ENCODE measurements at regions not wholly inside any gene's neighbourhood (a gene's known extent, or its start where the extent isn't known, plus 50 kb on each side); places are given as distances from the start of the nearest gene placed in this dataset.

DNA sequence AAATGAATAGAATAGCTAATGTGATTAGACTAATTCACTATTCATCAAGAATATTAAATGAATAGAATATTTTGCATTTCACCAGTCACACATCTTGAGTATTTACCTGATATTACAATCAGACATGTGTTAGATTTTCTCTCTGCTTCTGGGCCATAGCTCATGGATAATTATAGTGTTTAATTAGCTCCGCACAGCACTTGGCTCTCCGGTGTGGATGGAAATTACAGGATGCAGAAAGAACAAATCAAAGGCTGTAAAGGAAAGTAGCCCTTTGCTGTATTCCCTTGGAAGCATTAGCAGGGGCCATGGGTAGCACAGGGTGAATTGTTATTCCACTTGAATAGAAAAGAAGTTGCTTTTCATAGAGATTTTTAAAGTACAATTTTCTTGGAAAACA lies 320.3 kb upstream of the SORL1-AS1 start:
- TF ChIP-seq, protein P1, sequence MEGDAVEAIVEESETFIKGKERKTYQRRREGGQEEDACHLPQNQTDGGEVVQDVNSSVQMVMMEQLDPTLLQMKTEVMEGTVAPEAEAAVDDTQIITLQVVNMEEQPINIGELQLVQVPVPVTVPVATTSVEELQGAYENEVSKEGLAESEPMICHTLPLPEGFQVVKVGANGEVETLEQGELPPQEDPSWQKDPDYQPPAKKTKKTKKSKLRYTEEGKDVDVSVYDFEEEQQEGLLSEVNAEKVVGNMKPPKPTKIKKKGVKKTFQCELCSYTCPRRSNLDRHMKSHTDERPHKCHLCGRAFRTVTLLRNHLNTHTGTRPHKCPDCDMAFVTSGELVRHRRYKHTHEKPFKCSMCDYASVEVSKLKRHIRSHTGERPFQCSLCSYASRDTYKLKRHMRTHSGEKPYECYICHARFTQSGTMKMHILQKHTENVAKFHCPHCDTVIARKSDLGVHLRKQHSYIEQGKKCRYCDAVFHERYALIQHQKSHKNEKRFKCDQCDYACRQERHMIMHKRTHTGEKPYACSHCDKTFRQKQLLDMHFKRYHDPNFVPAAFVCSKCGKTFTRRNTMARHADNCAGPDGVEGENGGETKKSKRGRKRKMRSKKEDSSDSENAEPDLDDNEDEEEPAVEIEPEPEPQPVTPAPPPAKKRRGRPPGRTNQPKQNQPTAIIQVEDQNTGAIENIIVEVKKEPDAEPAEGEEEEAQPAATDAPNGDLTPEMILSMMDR (IDR thresholded peaks at IDR 0.05; ENCODE audit: control extremely low read depth, extremely low read depth): no peak
- Histone ChIP-seq H3K4me3 (no peak overlapping the region), H3K27me3 (ENCODE audit: control insufficient read depth in 3 of 3, insufficient read depth in 3 of 3, low read length in 2 of 3) (no peaks in the 10 kb centered on the region), H3K27ac (ENCODE audit: low read depth in 1 of 2, low read length in 1 of 2) (no peak overlapping the region), H3K9ac (ENCODE audit: insufficient read depth in 1 of 2, low read length in 2 of 2) (no peak overlapping the region), H3K36me3 (ENCODE audit: control insufficient read depth in 4 of 4, insufficient read depth in 4 of 4, low read length in 4 of 4) (no peaks in the 10 kb centered on the region), H3K4me1 (ENCODE audit: control insufficient read depth in 5 of 5, insufficient read depth in 5 of 5, low read length in 5 of 5) (peaks cover 0 to 6% (median 0%) of the 10 kb centered on the region in 5 donors), H3K9me3 (ENCODE audit: control insufficient read depth in 4 of 4, insufficient read depth in 3 of 4, low read length in 3 of 4) (no peaks in the 10 kb centered on the region)
- 87 to 94% methylated on average over 2 of the region's 2 CpGs for WGBS, 2 donors
- DNase-seq (no peak), ATAC-seq (ENCODE audit: insufficient read depth, low FRiP score) (no peak)

DNA sequence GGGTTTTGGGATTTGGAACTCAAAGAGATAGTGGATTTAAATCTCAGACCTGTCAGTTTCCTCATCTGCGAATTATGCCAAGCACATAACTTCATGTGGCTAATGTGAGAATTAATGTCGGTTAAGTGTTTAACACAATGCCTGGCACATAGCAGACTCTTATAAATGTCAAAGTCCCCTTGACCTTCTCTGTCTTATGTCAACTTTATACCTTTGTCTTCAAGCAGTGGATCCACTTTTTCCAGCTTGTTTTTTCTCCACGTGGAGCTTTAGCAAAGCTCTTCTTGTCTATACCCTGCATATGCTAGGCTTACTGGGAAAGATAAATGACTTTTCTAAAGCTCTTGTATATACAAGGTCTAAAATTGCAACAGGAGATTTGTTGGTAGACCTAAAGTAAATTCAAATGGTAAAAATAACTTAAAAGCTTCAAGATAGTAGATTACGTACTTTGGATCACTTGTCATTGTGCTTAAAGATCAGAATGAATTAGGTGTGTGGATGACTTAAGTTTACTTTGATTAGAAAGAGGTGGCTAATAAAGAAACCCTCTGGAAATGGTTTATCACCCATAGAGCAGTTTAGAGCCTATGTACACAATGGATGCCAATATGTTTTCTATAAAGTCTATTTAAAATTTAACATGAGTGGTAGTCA lies 318.3 kb upstream of the SORL1-AS1 start:
- H3K36me3 ChIP-seq (ENCODE audit: control insufficient read depth in 4 of 4, insufficient read depth in 4 of 4, low read length in 4 of 4): no peaks in the 10 kb centered on the region
- H3K9me3 ChIP-seq (ENCODE audit: control insufficient read depth in 4 of 4, insufficient read depth in 3 of 4, low read length in 3 of 4): no peaks in the 10 kb centered on the region
- no peaks in the 10 kb centered on the region for H3K27me3 ChIP-seq (ENCODE audit: control insufficient read depth in 3 of 3, insufficient read depth in 3 of 3, low read length in 2 of 3)
- 80 to 90% methylated on average over 4 of the region's 4 CpGs for WGBS, 2 donors
- no peak overlapping the region for H3K27ac ChIP-seq (ENCODE audit: low read depth in 1 of 2, low read length in 1 of 2)
- H3K4me1 ChIP-seq (ENCODE audit: control insufficient read depth in 5 of 5, insufficient read depth in 5 of 5, low read length in 5 of 5): peaks cover 0 to 15% (median 0%) of the 10 kb centered on the region in 5 donors
- H3K4me3 ChIP-seq: no peak overlapping the region
- DNase-seq (peak in 2 of 3 donors; percentile 52 to 63), ATAC-seq (ENCODE audit: insufficient read depth, low FRiP score) (no peak)
- H3K9ac ChIP-seq (ENCODE audit: insufficient read depth in 1 of 2, low read length in 2 of 2): no peak overlapping the region
- TF ChIP-seq, protein P1 (IDR thresholded peaks at IDR 0.05; ENCODE audit: control extremely low read depth, extremely low read depth): no peak

GRCh38 chr11:121769191-121769590 lies 316.4 kb upstream of the SORL1-AS1 start:
- no peaks in the 10 kb centered on the region for H3K36me3 ChIP-seq (ENCODE audit: control insufficient read depth in 4 of 4, insufficient read depth in 4 of 4, low read length in 4 of 4)
- TF ChIP-seq, protein P1 (IDR thresholded peaks at IDR 0.05; ENCODE audit: control extremely low read depth, extremely low read depth): no peak

GRCh38 chr11:121767433-121767832 lies 314.7 kb upstream of the SORL1-AS1 start:
- Histone ChIP-seq H3K27ac (ENCODE audit: low read depth in 1 of 2, low read length in 1 of 2) (no peak overlapping the region), H3K4me3 (no peak overlapping the region), H3K9ac (ENCODE audit: insufficient read depth in 1 of 2, low read length in 2 of 2) (no peak overlapping the region), H3K27me3 (ENCODE audit: control insufficient read depth in 3 of 3, insufficient read depth in 3 of 3, low read length in 2 of 3) (no peaks in the 10 kb centered on the region), H3K36me3 (ENCODE audit: control insufficient read depth in 4 of 4, insufficient read depth in 4 of 4, low read length in 4 of 4) (no peaks in the 10 kb centered on the region), H3K4me1 (ENCODE audit: control insufficient read depth in 5 of 5, insufficient read depth in 5 of 5, low read length in 5 of 5) (peaks cover 0 to 28% (median 2%) of the 10 kb centered on the region in 5 donors), H3K9me3 (ENCODE audit: control insufficient read depth in 4 of 4, insufficient read depth in 3 of 4, low read length in 3 of 4) (peaks cover 0 to 2% (median 0%) of the 10 kb centered on the region in 4 donors)
- 70 to 75% methylated on average over 3 of the region's 3 CpGs for WGBS, 2 donors
- no peak for ATAC-seq (ENCODE audit: insufficient read depth, low FRiP score)
- TF ChIP-seq, protein P1 (IDR thresholded peaks at IDR 0.05; ENCODE audit: control extremely low read depth, extremely low read depth): no peak
- peak in 1 of 3 donors; percentile 28 for DNase-seq

More at GRCh38 chr11:121769191-121769590, 316.4 kb upstream of the SORL1-AS1 start:
- Histone ChIP-seq H3K9ac (ENCODE audit: insufficient read depth in 1 of 2, low read length in 2 of 2) (no peak overlapping the region), H3K4me3 (no peak overlapping the region), H3K27me3 (ENCODE audit: control insufficient read depth in 3 of 3, insufficient read depth in 3 of 3, low read length in 2 of 3) (no peaks in the 10 kb centered on the region), H3K27ac (ENCODE audit: low read depth in 1 of 2, low read length in 1 of 2) (no peak overlapping the region), H3K4me1 (ENCODE audit: control insufficient read depth in 5 of 5, insufficient read depth in 5 of 5, low read length in 5 of 5) (peaks cover 0 to 20% (median 0%) of the 10 kb centered on the region in 5 donors), H3K9me3 (ENCODE audit: control insufficient read depth in 4 of 4, insufficient read depth in 3 of 4, low read length in 3 of 4) (no peaks in the 10 kb centered on the region)
- no peak for ATAC-seq (ENCODE audit: insufficient read depth, low FRiP score)
- WGBS, 2 donors: 89 to 96% methylated on average over 2 of the region's 2 CpGs
- no peak for DNase-seq
